OCI-LY7 (cell line): ENCODE measurements at regions not wholly inside any gene's neighbourhood (a gene's known extent, or its start where the extent isn't known, plus 50 kb on each side); places are given as distances from the start of the nearest gene placed in this dataset.

Experiments
- BruUV-seq: library from RNA; stranded (reverse); fragments of 400-500 nt; replicated peaks from 2 replicates; lab custom pipeline; 2021; lab: Mats Ljungman, UMichigan
- CTCF ChIA-PET: fragments of 300-600 bp; sonication (Branson Sonifier 250); formaldehyde crosslinking; loops from one replicate; lab custom pipeline; 2022; ENCODE audit warnings: antibody characterized with exemption; ENCODE audit not compliant: unreplicated experiment; lab: Charles Lee
- POLR2A ChIA-PET: fragments of 300-600 bp; sonication (Branson Sonifier 250); formaldehyde crosslinking; loops from one replicate; lab custom pipeline; 2022; ENCODE audit warnings: antibody characterized with exemption; lab: Charles Lee
- DNase-seq: peaks from one replicate; pipeline ENCODE4 v3.0.0-alpha.2; 2015; ENCODE audit warnings: low spot score
- H2AFZ ChIP-seq: fragments of 200-600 bp; sonication (generic), shearing (Covaris generic); 2 replicates; pipeline ENCODE4 v1.6.1; 2014; ENCODE audit warnings: mild to moderate bottlenecking, antibody characterized with exemption, low read length, moderate library complexity
- H3K27ac ChIP-seq: fragments of 200-600 bp; sonication (generic); 2 replicates; pipeline ENCODE4 v1.5.1; 2014; ENCODE audit warnings: mixed run types, low read depth, mild to moderate bottlenecking, moderate library complexity, low read length, inconsistent platforms; ENCODE audit not compliant: poor library complexity, severe bottlenecking
- H3K36me3 ChIP-seq: fragments of 200-600 bp; sonication (generic); 2 replicates; pipeline ENCODE4 v1.6.1; 2014; ENCODE audit warnings: mild to moderate bottlenecking, antibody characterized with exemption, low read length, moderate library complexity, mixed read lengths; ENCODE audit not compliant: insufficient read depth
- H3K4me1 ChIP-seq: fragments of 200-600 bp; sonication (generic); 2 replicates; pipeline ENCODE4 v1.5.1; 2014; ENCODE audit warnings: mild to moderate bottlenecking, low read length; ENCODE audit not compliant: insufficient read depth, poor library complexity, severe bottlenecking
- H3K4me2 ChIP-seq: fragments of 200-600 bp; sonication (generic); 2 replicates; pipeline ENCODE4 v1.6.1; 2014; ENCODE audit warnings: mild to moderate bottlenecking, low read length
- H3K4me3 ChIP-seq: fragments of 200-600 bp; sonication (generic); 2 replicates; pipeline ENCODE4 v1.5.1; 2014; ENCODE audit warnings: mild to moderate bottlenecking, low read depth, low read length; ENCODE audit not compliant: poor library complexity, severe bottlenecking
- H3K79me2 ChIP-seq: fragments of 200-600 bp; sonication (generic); 2 replicates; pipeline ENCODE4 v1.6.1; 2016; ENCODE audit warnings: low read depth, mild to moderate bottlenecking, low read length, moderate library complexity, mixed read lengths; ENCODE audit not compliant: insufficient read depth
- H3K9me2 ChIP-seq: fragments of 200-600 bp; sonication (generic); 2 replicates; pipeline ENCODE4 v1.6.1; 2016; ENCODE audit warnings: mild to moderate bottlenecking, low read length, mixed read lengths; ENCODE audit not compliant: insufficient read depth
- H3K9me3 ChIP-seq: fragments of 200-600 bp; sonication (generic); 2 replicates; pipeline ENCODE4 v1.6.1; 2014; ENCODE audit warnings: mild to moderate bottlenecking, mixed run types, low read length, mixed read lengths
- H4K20me1 ChIP-seq: fragments of 200-600 bp; sonication (generic); 2 replicates; pipeline ENCODE4 v1.6.1; 2014; ENCODE audit warnings: mild to moderate bottlenecking, antibody characterized with exemption, low read length, moderate library complexity, mixed read lengths; ENCODE audit not compliant: insufficient read depth
- EZH2phosphoT487 ChIP-seq: fragments of 200-600 bp; sonication (generic); IDR thresholded peaks from 2 replicates; pipeline ENCODE4 v1.6.1; 2018; ENCODE audit warnings: low read depth, borderline replicate concordance, mild to moderate bottlenecking, mixed run types, antibody characterized with exemption, low read length, moderate library complexity, mixed read lengths
- intact Hi-C: fragments of 100-400 bp; cut with micrococcal nuclease; formaldehyde crosslinking; loops from one replicate; pipeline ENCODE4 v1.10.0; 2022; ENCODE audit not compliant: unreplicated experiment
- TF ChIP-seq, protein P1 (sequence below): fragments of 200-600 bp; sonication (generic); conservative IDR thresholded peaks from 2 replicates; pipeline ENCODE4 v1.5.1; 2014; ENCODE audit warnings: mild to moderate bottlenecking, antibody characterized with exemption, low read length, moderate library complexity, mixed read lengths

- Histone ChIP-seq H3K4me1 (peaks cover 14% of the 10 kb centered on the region), H3K9me2 (no peaks in the 10 kb centered on the region), H3K9me3 (no peaks in the 10 kb centered on the region), H3K4me2 (no peak overlapping the region), H2AFZ (no peak overlapping the region), H3K27ac (no peak overlapping the region), H4K20me1 (no peaks in the 10 kb centered on the region), H3K4me3 (no peak overlapping the region), H3K36me3 (no peaks in the 10 kb centered on the region), H3K79me2 (no peaks in the 10 kb centered on the region)
- no TSS peak for BruUV-seq
- TF ChIP-seq EZH2phosphoT487, result no peak
- TF ChIP-seq, protein P1, sequence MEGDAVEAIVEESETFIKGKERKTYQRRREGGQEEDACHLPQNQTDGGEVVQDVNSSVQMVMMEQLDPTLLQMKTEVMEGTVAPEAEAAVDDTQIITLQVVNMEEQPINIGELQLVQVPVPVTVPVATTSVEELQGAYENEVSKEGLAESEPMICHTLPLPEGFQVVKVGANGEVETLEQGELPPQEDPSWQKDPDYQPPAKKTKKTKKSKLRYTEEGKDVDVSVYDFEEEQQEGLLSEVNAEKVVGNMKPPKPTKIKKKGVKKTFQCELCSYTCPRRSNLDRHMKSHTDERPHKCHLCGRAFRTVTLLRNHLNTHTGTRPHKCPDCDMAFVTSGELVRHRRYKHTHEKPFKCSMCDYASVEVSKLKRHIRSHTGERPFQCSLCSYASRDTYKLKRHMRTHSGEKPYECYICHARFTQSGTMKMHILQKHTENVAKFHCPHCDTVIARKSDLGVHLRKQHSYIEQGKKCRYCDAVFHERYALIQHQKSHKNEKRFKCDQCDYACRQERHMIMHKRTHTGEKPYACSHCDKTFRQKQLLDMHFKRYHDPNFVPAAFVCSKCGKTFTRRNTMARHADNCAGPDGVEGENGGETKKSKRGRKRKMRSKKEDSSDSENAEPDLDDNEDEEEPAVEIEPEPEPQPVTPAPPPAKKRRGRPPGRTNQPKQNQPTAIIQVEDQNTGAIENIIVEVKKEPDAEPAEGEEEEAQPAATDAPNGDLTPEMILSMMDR, result no peak
- intact Hi-C loops, result loop anchor here (10.0 kb wide), 1 partner anchor 119 kb away; the partner anchor contains the start of gene IRF8
- DNase-seq, result no peak
- ChIA-PET POLR2A (interaction anchor here (1.2 kb wide), 1 partner anchor 15 kb away, joined by 3 read pairs; no protein-coding TSS in a partner anchor), CTCF (interaction anchor here (1.1 kb wide), 1 partner anchor 195 kb away, joined by 3 read pairs; no protein-coding TSS in a partner anchor)
These were observed 114.9 kb downstream of the IRF8 start for GRCh38 chr16:86013867-86014266.

- Histone ChIP-seq H3K4me2 (no peak overlapping the region), H3K27ac (no peak overlapping the region), H2AFZ (no peak overlapping the region), H3K9me3 (no peaks in the 10 kb centered on the region), H4K20me1 (no peaks in the 10 kb centered on the region), H3K36me3 (no peaks in the 10 kb centered on the region), H3K79me2 (no peaks in the 10 kb centered on the region), H3K9me2 (no peaks in the 10 kb centered on the region), H3K4me3 (no peak overlapping the region), H3K4me1 (peaks cover 10% of the 10 kb centered on the region)
- TF ChIP-seq, protein P1, result no peak
- no peak for TF ChIP-seq EZH2phosphoT487
- CTCF ChIA-PET, result interaction anchor here (0.6 to 1.2 kb wide), 4 partner anchors 194 to 1102 kb away, joined by 3 to 6 read pairs (median 4); no protein-coding TSS in a partner anchor
- no peak for DNase-seq
- POLR2A ChIA-PET, result interaction anchor here (1.5 kb wide), 1 partner anchor 194 kb away, joined by 3 read pairs; no protein-coding TSS in a partner anchor
- intact Hi-C loops, result loop anchor here (1.0 to 10.0 kb wide), 3 partner anchors 28 to 194 kb away; partner anchors contain the start of gene IRF8
- BruUV-seq, result no TSS peak
These were observed 116.6 kb downstream of the IRF8 start for GRCh38 chr16:86015606-86016005.
